ENCODE measurements at regions not wholly inside any gene's neighbourhood (a gene's known extent, or its start where the extent isn't known, plus 50 kb on each side); places are given as distances from the start of the nearest gene placed in this dataset.

DNA sequence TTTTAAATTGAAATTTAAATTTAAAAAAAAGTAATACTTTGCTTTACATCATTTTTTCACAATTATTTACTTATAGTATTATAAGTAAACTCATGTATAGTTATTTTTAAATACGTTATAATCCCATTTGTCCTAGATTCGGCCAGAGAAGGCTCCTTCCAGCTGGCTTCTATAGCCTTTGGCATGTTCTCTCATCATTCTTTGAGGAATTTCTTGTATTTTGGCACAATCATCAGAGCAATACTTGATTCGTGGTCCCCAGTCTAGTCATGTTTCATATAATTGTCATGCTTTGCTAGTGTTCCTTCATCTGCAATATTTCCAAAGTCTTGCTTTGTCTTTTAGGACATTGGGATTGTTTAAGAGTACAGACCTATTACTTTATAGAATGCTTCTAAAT lies 1037.9 kb upstream of the AGA start:
- no peak overlapping the region for H3K4me3 ChIP-seq (ENCODE audit: low read length)
- TF ChIP-seq, protein P1, sequence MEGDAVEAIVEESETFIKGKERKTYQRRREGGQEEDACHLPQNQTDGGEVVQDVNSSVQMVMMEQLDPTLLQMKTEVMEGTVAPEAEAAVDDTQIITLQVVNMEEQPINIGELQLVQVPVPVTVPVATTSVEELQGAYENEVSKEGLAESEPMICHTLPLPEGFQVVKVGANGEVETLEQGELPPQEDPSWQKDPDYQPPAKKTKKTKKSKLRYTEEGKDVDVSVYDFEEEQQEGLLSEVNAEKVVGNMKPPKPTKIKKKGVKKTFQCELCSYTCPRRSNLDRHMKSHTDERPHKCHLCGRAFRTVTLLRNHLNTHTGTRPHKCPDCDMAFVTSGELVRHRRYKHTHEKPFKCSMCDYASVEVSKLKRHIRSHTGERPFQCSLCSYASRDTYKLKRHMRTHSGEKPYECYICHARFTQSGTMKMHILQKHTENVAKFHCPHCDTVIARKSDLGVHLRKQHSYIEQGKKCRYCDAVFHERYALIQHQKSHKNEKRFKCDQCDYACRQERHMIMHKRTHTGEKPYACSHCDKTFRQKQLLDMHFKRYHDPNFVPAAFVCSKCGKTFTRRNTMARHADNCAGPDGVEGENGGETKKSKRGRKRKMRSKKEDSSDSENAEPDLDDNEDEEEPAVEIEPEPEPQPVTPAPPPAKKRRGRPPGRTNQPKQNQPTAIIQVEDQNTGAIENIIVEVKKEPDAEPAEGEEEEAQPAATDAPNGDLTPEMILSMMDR (conservative IDR thresholded peaks at IDR 0.05; ENCODE audit: low read length): no peak
- DNase-seq (ENCODE audit: low read depth): no peak

DNA sequence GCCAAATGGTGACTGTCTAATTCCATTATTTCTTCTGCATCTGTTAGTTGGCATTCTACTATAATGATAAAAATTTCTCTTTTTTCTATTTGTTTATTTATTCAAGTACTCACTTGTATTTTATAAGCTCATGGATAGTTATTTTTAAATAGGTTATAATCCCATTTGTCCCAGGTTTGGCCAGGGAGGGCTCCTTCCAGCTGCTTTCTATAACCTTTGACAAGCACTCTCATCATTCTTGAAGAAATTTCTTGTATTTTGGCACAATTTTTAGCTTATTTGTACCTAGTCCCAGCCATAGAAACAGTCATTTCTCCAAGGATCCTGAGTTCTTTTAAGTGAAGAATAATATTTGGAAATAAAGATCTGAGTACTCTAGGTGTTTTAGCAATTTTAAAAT lies 1038.6 kb upstream of the AGA start:
- DNase-seq (ENCODE audit: low read depth): no peak
- TF ChIP-seq, protein P1 (conservative IDR thresholded peaks at IDR 0.05; ENCODE audit: low read length): no peak
- no peak overlapping the region for H3K4me3 ChIP-seq (ENCODE audit: low read length)

DNA sequence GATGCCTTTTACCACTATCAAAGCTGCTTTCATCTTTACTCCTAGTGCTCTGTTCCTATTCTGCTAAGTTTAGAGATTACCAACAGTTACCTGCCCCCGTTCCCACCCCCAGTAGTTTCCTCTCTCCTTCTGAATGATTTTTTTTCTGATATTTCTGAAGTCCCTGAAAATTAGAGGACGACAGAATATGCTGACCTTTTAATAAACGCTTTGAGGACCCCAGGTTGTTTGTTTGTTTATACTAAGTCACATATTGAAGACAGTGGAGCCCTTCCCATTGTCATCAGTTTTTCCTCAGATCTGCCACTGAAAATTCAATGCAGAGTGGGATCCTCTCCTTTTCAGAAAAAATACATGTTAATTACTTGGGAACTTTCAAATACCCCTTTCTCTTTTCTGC lies 1039.3 kb upstream of the AGA start:
- H3K4me3 ChIP-seq (ENCODE audit: low read length): no peak overlapping the region
- DNase-seq (ENCODE audit: low read depth): no peak
- TF ChIP-seq, protein P1 (conservative IDR thresholded peaks at IDR 0.05; ENCODE audit: low read length): no peak

DNA sequence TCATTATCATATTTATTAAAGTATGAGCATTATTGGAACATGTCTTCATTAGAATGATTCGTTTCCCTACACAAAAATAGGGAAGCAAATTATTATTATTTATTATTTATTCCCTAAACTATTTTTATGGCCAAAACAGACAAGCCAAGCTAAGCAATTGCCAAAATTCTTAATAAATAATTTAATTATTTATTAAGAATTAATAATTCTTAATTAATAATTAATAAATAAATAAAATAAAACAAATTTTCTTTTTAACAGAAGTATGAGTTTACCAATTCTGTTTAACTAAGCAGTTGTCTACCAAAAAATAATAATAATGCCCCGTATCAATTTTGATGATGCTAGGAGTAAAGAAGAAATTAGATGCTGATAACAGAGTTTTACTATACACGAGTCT lies 1080.8 kb upstream of the AGA start:
- TF ChIP-seq, protein P1 (conservative IDR thresholded peaks at IDR 0.05; ENCODE audit: low read length): no peak
- DNase-seq (ENCODE audit: low read depth): no peak
- H3K4me3 ChIP-seq (ENCODE audit: low read length): no peak overlapping the region

DNA sequence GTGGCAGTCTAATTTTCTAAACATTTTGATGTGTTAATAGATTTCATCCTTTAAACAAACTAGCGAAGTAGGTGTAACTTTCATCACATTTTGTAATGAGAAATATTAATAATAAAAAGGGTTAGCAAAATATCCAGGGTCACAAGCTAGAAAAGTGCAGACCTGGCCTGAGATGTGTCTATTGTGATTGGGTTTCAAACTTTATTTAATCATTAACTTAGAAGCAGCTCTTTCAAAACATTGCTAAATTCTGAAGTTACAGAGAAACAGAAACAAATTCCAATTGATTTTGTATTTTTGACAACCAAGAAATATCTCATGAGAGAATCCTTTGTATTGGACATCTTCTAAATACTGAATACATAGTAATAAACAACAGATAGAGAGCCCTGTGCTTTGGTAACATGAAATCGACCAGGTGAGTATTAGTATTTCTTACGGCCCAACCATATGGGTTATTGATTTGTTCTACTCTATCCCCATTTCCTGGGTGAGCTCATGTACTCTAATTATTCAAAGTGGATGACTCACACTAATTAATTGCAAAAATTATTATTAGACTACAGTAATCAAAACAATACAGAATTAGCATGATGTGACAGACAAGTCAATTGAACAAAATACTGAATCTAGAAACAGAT lies 1093.8 kb upstream of the AGA start:
- TF ChIP-seq, protein P1 (conservative IDR thresholded peaks at IDR 0.05; ENCODE audit: low read length): no peak
- H3K4me3 ChIP-seq (ENCODE audit: low read length): no peak overlapping the region
- no peak for DNase-seq (ENCODE audit: low read depth)

DNA sequence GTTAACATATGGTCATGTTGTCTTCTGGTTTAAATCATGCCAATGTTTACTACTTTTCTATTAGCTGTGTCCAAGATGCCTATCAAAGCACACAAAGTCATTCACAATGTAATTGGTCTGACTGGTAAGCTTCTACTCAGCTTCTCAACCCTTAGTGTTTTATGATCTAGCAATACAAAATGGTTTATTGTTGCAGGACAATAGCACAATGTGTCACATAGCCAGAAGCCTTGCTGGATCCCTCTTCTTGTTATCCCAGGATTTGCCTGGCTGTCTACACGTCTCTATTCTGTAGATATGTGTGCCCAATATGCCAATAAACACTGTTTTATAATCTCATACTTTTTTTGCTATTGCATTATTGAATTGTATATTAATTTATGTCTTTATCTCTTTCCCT lies 1111.0 kb upstream of the AGA start:
- TF ChIP-seq, protein P1 (conservative IDR thresholded peaks at IDR 0.05; ENCODE audit: low read length): no peak
- H3K4me3 ChIP-seq (ENCODE audit: low read length): no peak overlapping the region
- no peak for DNase-seq (ENCODE audit: low read depth)

DNA sequence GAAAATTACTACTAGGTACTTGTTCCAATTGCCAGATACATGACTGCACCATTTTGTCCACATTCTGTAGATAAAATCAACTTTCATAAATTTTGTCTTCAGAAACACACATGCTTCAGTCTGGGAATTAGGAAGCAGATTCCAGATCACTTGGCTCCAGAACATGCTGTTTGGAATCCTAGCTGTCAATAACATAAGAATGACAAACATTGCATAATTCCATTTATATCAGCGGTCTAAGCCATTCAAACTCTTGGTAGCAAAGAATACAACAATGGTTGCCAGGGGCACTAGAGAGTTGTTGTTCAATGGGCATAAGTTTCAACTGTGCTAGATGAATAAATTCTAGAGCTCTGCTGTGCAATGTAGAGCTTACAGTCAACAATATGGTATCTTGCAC lies 1112.1 kb upstream of the AGA start:
- no peak for DNase-seq (ENCODE audit: low read depth)
- H3K4me3 ChIP-seq (ENCODE audit: low read length): no peak overlapping the region
- TF ChIP-seq, protein P1 (conservative IDR thresholded peaks at IDR 0.05; ENCODE audit: low read length): no peak
